Stomach (tissue), 4 donors: ENCODE measurements at regions not wholly inside any gene's neighbourhood (a gene's known extent, or its start where the extent isn't known, plus 50 kb on each side); places are given as distances from the start of the nearest gene placed in this dataset.
"Not testable (repeated sequence)": the region's sequence is repeated elsewhere in the genome, so short reads cannot be mapped to it uniquely, and the experiment has no call there.

Experiments used
- POLR2A ChIP-seq, 4 donors: fragments of 450-650 bp; IDR thresholded peaks; one replicate each; pipeline ENCODE4 v1.6.1; 2016; ENCODE audit warnings: antibody characterized with exemption in 4 of 4, control low read depth in 2 of 4, mild to moderate bottlenecking in 1 of 4, moderate library complexity in 1 of 4
- TF ChIP-seq, protein P1 (sequence below), 7 experiments: fragments of 450-650 bp in 4 of 7; fragments of 200-600 bp in 3 of 7; sonication (generic) in 3 of 7; IDR thresholded peaks; one replicate each; pipeline ENCODE4 v1.5.1; 2016 to 2019; ENCODE audit warnings: antibody characterized with exemption in 7 of 7, control low read depth in 2 of 7, mild to moderate bottlenecking in 1 of 7

DNA sequence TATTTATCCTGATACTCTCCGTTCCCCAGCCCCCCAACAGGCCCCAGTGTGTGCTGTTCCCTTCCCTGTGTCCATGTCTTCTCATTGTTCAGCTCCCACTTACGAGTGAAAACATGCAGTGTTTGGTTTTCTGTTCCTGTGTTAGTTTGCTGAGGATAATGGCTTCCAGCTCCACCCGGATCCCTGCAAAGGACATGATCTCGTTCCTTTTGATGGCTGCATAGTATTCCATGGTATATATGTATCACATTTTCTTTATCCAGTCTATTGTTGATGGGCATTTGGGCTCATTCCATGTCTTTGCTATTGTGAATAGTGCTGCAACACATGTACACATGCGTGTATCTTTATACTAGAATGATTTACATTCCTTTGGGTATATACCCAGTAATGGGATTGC is 403.9 kb upstream of the PRKCQ start:
- TF ChIP-seq, protein P1, sequence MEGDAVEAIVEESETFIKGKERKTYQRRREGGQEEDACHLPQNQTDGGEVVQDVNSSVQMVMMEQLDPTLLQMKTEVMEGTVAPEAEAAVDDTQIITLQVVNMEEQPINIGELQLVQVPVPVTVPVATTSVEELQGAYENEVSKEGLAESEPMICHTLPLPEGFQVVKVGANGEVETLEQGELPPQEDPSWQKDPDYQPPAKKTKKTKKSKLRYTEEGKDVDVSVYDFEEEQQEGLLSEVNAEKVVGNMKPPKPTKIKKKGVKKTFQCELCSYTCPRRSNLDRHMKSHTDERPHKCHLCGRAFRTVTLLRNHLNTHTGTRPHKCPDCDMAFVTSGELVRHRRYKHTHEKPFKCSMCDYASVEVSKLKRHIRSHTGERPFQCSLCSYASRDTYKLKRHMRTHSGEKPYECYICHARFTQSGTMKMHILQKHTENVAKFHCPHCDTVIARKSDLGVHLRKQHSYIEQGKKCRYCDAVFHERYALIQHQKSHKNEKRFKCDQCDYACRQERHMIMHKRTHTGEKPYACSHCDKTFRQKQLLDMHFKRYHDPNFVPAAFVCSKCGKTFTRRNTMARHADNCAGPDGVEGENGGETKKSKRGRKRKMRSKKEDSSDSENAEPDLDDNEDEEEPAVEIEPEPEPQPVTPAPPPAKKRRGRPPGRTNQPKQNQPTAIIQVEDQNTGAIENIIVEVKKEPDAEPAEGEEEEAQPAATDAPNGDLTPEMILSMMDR (IDR thresholded peaks at IDR 0.05) = not testable (repeated sequence)
- not testable (repeated sequence) for TF ChIP-seq POLR2A (IDR thresholded peaks at IDR 0.05)
